AG08396 (cell line): ENCODE measurements at regions not wholly inside any gene's neighbourhood (a gene's known extent, or its start where the extent isn't known, plus 50 kb on each side); places are given as distances from the start of the nearest gene placed in this dataset.

Source experiments
- DNase-seq: peaks from one replicate; pipeline ENCODE4 v3.0.0; 2012; ENCODE audit warnings: low spot score, mixed read lengths

GRCh38 chr1:29460041-29460610 is 223.8 kb downstream of the PTPRU start:
- DNase-seq = no peak

DNA sequence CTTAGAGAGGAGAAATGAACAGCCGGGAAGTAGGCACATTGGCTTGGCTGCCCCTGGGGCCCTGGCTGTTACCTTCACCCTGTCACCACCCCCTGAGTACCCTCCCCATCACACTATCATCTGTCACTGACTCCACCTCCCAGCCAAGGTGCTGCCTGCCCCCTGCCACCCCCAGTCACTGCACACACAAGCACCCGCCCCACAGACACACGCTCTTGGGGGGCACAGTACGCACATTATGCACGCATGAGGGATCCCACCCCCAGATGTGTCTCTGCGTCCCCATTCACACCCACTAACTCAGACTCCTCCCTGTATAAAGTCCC is 223.3 kb downstream of the PTPRU start:
- DNase-seq = no peak

- no peak for DNase-seq
Observed at GRCh38 chr1:29458737-29459619, 222.7 kb downstream of the PTPRU start.

DNA sequence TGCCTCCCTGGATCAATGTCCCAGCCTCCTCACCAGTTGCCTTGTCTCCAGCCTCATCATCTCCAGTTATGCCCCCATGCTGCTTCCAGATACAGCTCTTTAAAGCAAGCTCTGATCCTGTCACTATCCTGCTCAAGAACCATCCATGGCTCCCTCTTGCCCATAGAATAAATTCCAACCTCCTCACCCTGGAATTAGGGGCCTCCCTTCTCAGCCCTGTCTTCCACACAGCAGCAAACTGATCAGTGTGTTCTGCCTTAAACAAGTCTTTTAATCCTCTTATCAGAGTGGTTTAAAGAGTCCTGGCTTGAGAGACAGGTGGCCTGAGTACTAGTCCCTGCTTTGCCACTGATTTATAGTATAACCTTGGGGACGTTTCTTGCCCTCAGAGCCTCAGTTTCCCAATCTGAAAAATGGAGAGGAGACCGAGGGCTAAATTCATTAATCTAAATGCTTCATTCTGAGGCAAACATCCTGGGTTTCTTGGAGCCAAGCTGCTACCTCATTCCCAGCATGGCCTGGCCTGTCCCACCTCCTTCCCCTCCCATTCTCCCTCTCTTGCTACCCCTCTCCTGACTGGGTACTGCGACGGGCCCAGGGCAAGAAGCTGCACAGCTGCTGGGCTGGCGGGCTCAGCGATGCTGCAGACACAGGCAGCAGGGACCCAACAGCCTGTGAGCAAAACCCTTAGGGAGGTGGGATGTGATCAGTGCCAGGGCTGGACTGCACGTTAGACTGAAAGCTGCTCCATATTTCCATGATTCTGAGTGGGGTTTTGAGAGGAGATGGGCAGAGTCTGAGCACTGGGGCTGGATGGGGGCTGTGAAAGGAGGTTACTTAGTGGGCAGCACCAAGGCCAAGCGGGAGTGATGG is 221.4 kb downstream of the PTPRU start:
- DNase-seq = no peak

GRCh38 chr1:29456685-29457435 is 220.5 kb downstream of the PTPRU start:
- no peak for DNase-seq

DNA sequence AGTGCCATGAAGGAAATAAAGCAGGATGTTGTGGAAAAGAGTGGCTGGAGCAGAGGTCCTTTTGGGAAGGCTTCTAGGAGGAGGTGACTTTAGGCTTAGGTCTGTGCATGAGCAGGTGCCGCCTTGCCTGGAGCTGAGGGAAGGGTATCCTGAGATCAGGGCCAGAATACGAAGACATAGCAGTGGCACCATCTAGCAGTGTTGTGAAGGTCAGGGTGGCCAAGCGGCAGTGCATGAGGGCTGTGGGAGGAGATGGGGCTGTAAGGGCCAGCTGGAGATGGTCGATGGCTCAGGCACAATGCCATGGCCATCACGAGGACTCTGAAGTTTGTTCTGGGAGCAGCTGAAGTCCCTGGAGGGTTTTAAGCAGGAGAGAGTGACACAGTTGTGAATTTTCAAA is 219.5 kb downstream of the PTPRU start:
- DNase-seq = no peak

DNA sequence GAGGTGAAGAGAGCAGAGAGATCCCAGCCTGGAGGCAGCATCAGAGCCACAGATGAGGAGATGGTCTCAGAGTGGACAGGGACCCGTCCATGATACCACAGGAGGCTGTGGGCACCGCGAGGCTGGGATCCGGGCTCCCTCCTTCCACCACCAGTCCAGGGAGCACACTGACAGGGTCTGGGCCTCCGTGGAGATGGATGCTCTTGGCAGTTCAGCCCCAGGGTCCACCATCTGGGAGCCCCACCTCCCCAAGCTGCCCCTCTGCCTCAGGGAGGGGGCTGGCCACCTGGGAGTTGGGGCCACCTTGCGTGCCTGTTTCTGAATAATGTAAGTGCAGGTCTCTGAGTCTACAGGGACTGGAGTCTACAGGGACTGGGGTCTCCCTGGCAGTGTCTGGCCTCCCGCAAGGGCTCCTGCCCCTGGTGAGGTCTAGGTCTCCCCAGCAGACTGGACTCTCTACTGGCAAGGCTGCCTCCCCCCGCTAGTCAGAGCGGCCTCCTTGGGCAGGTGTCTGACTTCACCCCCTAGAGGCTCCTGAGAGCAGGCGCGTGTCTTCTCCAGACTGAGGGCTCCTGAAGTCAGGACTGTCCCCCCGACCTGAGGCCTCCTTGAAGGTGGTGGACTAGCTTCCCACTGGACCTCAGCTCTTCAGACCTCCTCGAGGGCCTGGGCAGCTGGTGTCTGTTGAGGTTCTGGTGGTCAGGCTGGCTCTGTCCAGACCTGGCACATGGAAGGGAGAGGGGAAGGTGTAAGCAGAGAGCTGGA is 218.5 kb downstream of the PTPRU start:
- no peak for DNase-seq

GRCh38 chr1:29453502-29454240 is 217.3 kb downstream of the PTPRU start:
- DNase-seq = peak; percentile 69

- DNase-seq = no peak
Observed at GRCh38 chr1:29452463-29453230, 216.3 kb downstream of the PTPRU start.

DNA sequence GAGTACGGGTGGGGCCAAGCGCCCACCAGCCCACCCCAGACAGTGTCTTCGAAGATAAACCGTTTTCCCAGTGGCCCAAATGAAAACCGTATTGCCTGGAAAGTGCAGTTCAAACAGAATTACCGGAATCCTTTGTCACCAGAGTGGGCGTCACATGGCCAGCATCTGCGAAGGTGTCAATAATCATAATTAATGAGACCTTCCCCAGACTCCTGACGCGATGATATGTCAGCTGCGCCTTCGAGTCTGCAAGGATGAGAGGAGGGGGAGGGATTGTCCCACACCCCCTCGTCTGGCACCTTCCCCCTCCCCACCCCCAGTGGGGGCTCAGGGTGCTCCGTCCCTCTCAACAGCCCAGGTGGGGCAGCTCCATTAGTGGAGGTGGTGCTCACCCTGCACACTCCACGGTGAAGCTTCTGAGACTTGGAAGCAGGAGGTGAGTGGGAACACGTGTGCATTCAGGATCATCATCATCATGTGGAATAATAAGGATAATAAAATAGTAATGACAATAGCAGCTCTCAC is 215.1 kb downstream of the PTPRU start:
- no peak for DNase-seq

- no peak for DNase-seq
Observed at GRCh38 chr1:29450591-29450990, 214.3 kb downstream of the PTPRU start.

DNA sequence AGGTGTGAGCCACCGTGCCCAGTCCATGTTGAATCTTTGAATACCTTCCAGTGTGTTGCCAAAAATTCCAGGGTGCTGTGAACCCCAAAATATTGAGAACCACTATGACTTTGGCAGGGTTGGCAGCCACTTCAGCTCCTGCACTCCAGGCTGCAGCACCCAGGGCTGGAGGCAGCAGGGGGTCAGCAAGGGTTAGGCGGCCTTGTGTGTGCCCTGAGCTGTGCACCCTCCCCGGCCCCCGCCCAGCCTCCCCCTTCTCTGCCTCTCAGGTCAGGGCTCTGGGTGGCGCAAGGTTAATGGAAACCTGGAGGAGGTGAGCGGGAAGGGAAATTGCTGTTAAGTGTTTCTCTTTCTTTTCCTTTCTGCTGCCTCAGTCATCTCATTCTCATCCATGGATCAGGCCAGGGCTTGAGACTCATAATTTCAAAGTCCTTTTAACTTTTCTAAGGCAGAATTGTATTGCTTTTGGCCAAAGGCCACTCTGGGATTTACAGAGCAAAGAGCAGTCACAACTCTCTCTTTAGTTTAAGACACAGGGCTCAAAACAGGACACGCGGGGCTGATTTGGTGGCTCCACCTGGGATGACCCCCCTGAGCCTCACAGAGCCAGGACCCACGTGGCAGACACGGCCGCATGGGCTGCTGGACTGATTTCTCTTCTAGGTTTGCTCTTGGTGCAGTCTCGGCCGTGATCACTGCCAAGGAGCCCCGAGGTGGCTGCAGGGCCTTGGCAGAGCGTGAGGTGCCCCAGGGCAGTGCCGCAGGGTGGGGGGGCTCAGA is 212.3 kb downstream of the PTPRU start:
- DNase-seq = no peak

- DNase-seq = no peak
Observed at GRCh38 chr1:29447368-29447767, 211.0 kb downstream of the PTPRU start.

- no peak for DNase-seq
Observed at GRCh38 chr1:29444782-29445729, 208.7 kb downstream of the PTPRU start.

DNA sequence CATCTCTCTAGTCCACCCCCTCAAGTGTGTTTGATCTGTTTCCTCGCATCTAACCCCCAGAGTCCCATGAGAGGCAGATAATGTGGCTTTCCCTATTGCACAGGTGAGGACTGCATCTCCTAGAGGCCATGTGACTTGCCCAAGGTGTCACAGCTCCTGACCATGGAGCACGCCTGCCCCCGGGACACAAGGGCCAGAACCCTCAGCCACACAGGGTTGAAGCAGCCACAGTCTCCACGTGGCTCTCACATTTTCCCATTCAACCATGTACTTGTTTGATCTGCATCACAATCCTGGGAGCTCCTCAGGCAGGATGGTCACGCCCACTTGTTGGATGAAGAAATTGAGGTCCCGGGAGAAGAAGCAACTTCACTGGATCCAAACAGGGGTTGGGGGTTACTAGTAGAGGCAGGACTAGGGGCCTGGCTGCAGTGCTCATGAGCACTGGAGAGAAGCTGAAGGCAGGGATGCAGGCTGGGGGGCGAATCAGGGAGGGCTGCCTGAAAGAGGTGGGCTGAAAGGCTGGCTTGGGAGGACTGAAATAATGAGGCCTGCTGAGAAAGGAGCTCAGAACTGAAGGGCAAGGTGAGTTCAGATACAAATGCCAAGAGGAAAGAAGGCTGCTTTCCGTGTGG is 207.9 kb downstream of the PTPRU start:
- no peak for DNase-seq

GRCh38 chr1:29441916-29442668 is 205.8 kb downstream of the PTPRU start:
- no peak for DNase-seq
